ENCODE measurements at regions not wholly inside any gene's neighbourhood (a gene's known extent, or its start where the extent isn't known, plus 50 kb on each side); places are given as distances from the start of the nearest gene placed in this dataset.

DNA sequence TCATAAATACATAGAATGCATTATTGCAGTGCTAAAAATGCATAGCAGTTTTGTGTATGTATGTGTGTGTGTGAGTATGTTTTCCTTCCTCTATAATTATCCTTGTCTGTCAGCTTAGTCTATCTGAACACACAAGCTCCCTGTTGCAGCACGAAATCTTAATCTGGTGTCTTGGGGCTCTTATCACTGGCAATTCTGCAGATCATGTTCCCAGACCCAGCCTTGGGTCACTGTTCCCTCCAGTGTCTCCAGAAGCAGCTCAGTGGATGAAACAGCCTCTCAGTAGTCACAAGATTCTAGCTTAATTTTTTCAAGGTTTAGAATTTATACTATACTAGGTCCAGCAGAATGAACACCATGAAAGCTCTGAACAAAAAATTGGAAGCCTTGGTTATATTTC lies 777.9 kb downstream of the MRPL39 start (continued):
- TF ChIP-seq, protein P1, sequence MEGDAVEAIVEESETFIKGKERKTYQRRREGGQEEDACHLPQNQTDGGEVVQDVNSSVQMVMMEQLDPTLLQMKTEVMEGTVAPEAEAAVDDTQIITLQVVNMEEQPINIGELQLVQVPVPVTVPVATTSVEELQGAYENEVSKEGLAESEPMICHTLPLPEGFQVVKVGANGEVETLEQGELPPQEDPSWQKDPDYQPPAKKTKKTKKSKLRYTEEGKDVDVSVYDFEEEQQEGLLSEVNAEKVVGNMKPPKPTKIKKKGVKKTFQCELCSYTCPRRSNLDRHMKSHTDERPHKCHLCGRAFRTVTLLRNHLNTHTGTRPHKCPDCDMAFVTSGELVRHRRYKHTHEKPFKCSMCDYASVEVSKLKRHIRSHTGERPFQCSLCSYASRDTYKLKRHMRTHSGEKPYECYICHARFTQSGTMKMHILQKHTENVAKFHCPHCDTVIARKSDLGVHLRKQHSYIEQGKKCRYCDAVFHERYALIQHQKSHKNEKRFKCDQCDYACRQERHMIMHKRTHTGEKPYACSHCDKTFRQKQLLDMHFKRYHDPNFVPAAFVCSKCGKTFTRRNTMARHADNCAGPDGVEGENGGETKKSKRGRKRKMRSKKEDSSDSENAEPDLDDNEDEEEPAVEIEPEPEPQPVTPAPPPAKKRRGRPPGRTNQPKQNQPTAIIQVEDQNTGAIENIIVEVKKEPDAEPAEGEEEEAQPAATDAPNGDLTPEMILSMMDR (conservative IDR thresholded peaks at IDR 0.05; ENCODE audit: low read depth in 2 of 2): no peak
- TF ChIP-seq, protein P2, sequence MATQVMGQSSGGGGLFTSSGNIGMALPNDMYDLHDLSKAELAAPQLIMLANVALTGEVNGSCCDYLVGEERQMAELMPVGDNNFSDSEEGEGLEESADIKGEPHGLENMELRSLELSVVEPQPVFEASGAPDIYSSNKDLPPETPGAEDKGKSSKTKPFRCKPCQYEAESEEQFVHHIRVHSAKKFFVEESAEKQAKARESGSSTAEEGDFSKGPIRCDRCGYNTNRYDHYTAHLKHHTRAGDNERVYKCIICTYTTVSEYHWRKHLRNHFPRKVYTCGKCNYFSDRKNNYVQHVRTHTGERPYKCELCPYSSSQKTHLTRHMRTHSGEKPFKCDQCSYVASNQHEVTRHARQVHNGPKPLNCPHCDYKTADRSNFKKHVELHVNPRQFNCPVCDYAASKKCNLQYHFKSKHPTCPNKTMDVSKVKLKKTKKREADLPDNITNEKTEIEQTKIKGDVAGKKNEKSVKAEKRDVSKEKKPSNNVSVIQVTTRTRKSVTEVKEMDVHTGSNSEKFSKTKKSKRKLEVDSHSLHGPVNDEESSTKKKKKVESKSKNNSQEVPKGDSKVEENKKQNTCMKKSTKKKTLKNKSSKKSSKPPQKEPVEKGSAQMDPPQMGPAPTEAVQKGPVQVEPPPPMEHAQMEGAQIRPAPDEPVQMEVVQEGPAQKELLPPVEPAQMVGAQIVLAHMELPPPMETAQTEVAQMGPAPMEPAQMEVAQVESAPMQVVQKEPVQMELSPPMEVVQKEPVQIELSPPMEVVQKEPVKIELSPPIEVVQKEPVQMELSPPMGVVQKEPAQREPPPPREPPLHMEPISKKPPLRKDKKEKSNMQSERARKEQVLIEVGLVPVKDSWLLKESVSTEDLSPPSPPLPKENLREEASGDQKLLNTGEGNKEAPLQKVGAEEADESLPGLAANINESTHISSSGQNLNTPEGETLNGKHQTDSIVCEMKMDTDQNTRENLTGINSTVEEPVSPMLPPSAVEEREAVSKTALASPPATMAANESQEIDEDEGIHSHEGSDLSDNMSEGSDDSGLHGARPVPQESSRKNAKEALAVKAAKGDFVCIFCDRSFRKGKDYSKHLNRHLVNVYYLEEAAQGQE (IDR thresholded peaks at IDR 0.05; ENCODE audit: unreplicated experiment): no peak
- TF ChIP-seq EZH2 (IDR thresholded peaks at IDR 0.05; ENCODE audit: low read depth, unreplicated experiment) (no peak), NANOG (IDR thresholded peaks at IDR 0.05; ENCODE audit: borderline replicate concordance) (no peak), ZNF331 (CRISPR knock-in tag; IDR thresholded peaks at IDR 0.05; ENCODE audit: low read depth) (no peak)

DNA sequence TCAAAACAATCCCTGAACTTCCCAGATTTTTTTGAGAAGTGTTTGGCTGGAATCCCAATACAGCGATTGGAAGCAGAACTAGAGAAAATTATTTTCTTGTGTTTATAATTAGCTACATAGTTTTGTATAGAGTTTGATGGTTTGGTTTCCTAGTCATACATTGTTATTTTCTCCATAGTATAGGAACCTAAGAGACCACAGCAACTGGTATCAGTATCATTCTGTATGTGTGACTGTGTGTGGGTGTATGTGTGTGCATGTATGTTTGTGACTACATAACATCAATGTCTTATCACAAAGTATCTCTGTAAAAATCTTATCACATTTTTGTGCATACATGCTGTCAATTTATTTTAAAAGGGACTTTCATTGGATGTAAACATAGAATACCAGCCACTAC lies 780.5 kb downstream of the MRPL39 start:
- Mint-ChIP-seq H3K36me3 (ENCODE audit: low read depth) (no peaks in the 10 kb centered on the region; the same call in 1 of the 3 replicates), H3K4me3 (no peak overlapping the region), H3K9me3 (peaks cover 70% of the 10 kb centered on the region), H3K4me1 (no peaks in the 10 kb centered on the region), H3K27me3 (ENCODE audit: insufficient read depth, low read depth, poor library complexity) (peaks cover 4% of the 10 kb centered on the region), H3K27ac (no peak overlapping the region)
- no peak for ATAC-seq
- no peak overlapping the region for H3K27ac ChIP-seq (ENCODE audit: low read depth)
- TF ChIP-seq POLR2AphosphoS5 (IDR thresholded peaks at IDR 0.05; ENCODE audit: low read depth) (no peak), ZNF331 (CRISPR knock-in tag; IDR thresholded peaks at IDR 0.05; ENCODE audit: low read depth) (no peak), EZH2 (IDR thresholded peaks at IDR 0.05; ENCODE audit: low read depth, unreplicated experiment) (no peak), CREB1 (CRISPR knock-in tag; IDR thresholded peaks at IDR 0.05; ENCODE audit: low read depth) (no peak), EZH2phosphoT487 (IDR thresholded peaks at IDR 0.05; ENCODE audit: unreplicated experiment) (no peak), STAT1 (IDR thresholded peaks at IDR 0.05; ENCODE audit: unreplicated experiment) (no peak), NANOG (IDR thresholded peaks at IDR 0.05; ENCODE audit: borderline replicate concordance) (no peak)
- TF ChIP-seq, protein P2 (IDR thresholded peaks at IDR 0.05; ENCODE audit: unreplicated experiment): no peak
- TF ChIP-seq, protein P1 (conservative IDR thresholded peaks at IDR 0.05; ENCODE audit: low read depth in 2 of 2): no peak
- no peak overlapping the region for H2AFZ ChIP-seq
- no peak for DNase-seq (ENCODE audit: low spot score)
- no peaks in the 10 kb centered on the region for H4K20me1 ChIP-seq (replicated peaks; ENCODE audit: insufficient read depth)
- H3K4me1 ChIP-seq (ENCODE audit: insufficient read depth): no peaks in the 10 kb centered on the region
- H3K79me2 ChIP-seq (replicated peaks; ENCODE audit: insufficient read depth): no peaks in the 10 kb centered on the region
- H3K9me2 ChIP-seq (ENCODE audit: insufficient read depth): no peaks in the 10 kb centered on the region
- no peaks in the 10 kb centered on the region for H3K27me3 ChIP-seq (ENCODE audit: insufficient read depth)
- no peak overlapping the region for H3K4me3 ChIP-seq
- H3K36me3 ChIP-seq (ENCODE audit: insufficient read depth): no peaks in the 10 kb centered on the region; the same call in 1 of the 2 replicates
- no peaks in the 10 kb centered on the region for H3F3A ChIP-seq (replicated peaks; ENCODE audit: low read depth)
- no peak overlapping the region for H3K4me2 ChIP-seq

Measured in GM23338 (cell line).